Panc1 (cell line): ENCODE measurements at regions not wholly inside any gene's neighbourhood (a gene's known extent, or its start where the extent isn't known, plus 50 kb on each side); places are given as distances from the start of the nearest gene placed in this dataset.

Source experiments
- CTCF ChIP-seq: fragments of 450-650 bp; IDR thresholded peaks from 2 replicates; pipeline ENCODE4 v1.5.1; 2017; ENCODE audit warnings: mild to moderate bottlenecking
- POLR2AphosphoS5 ChIP-seq: IDR thresholded peaks from 2 replicates; pipeline ENCODE4 v1.6.1; 2012; ENCODE audit warnings: mild to moderate bottlenecking, low read depth, low read length, moderate library complexity
- REST ChIP-seq, 2 experiments: IDR thresholded peaks; 2 replicates each; pipeline ENCODE4 v1.6.1; 2011 to 2012; ENCODE audit warnings: low read depth in 2 of 2, control low read depth in 1 of 2, low read length in 1 of 2, mild to moderate bottlenecking in 1 of 2, moderate library complexity in 1 of 2; ENCODE audit not compliant: insufficient read depth in 1 of 2
- SIN3A ChIP-seq: IDR thresholded peaks from 2 replicates; pipeline ENCODE4 v1.6.1; 2012; ENCODE audit warnings: low read depth, mild to moderate bottlenecking, low read length, moderate library complexity, borderline replicate concordance; ENCODE audit not compliant: insufficient read depth
- TCF7L2 ChIP-seq: IDR thresholded peaks from 2 replicates; pipeline ENCODE4 v1.6.1; 2011; ENCODE audit warnings: mild to moderate bottlenecking, low read depth, low read length, inconsistent platforms

GRCh38 chr19:28864024-28864503, 348.9 kb downstream of the UQCRFS1 start:
- TF ChIP-seq CTCF (no peak), REST (IDR thresholded peaks at IDR 0.05; ENCODE audit: insufficient read depth in 1 of 2, low read depth in 2 of 2, low read length in 1 of 2) (no peak), POLR2AphosphoS5 (no peak), SIN3A (no peak), TCF7L2 (no peak)
